ENCODE measurements at regions not wholly inside any gene's neighbourhood (a gene's known extent, or its start where the extent isn't known, plus 50 kb on each side); places are given as distances from the start of the nearest gene placed in this dataset.
"Not testable (repeated sequence)": the region's sequence is repeated elsewhere in the genome, so short reads cannot be mapped to it uniquely, and the experiment has no call there.

- H3K4me3 ChIP-seq, result no peak overlapping the region
Measured at GRCh38 chrX:15017491-15017890, 144.3 kb downstream of the MOSPD2 start.

GRCh38 chrX:15016051-15016450 is 142.8 kb downstream of the MOSPD2 start:
- no peaks in the 10 kb centered on the region for H3K9me3 ChIP-seq
- no peak for DNase-seq (ENCODE audit: low spot score in 2 of 2)
- TF ChIP-seq EP300 (IDR thresholded peaks at IDR 0.05), result no peak
- no peak for TF ChIP-seq CTCF (IDR thresholded peaks at IDR 0.05)
- TF ChIP-seq POLR2A (IDR thresholded peaks at IDR 0.05), result no peak
- H3K4me3 ChIP-seq, result no peak overlapping the region
- no peak overlapping the region for H3K27ac ChIP-seq
- no peaks in the 10 kb centered on the region for H3K27me3 ChIP-seq
- no peaks in the 10 kb centered on the region for H3K36me3 ChIP-seq
- no peaks in the 10 kb centered on the region for H3K4me1 ChIP-seq
- 61 to 89% methylated on average over 1 of the region's 1 CpG for WGBS, 2 donors

More at GRCh38 chrX:15017491-15017890, 144.3 kb downstream of the MOSPD2 start:
- Histone ChIP-seq H3K27ac (no peak overlapping the region), H3K36me3 (no peaks in the 10 kb centered on the region), H3K27me3 (no peaks in the 10 kb centered on the region), H3K9me3 (no peaks in the 10 kb centered on the region), H3K4me1 (no peaks in the 10 kb centered on the region)
- no peak for DNase-seq (ENCODE audit: low spot score in 2 of 2)
- 68 to 71% methylated on average over 3 of the region's 3 CpGs for WGBS, 2 donors
- TF ChIP-seq EP300 (IDR thresholded peaks at IDR 0.05), result no peak
- no peak for TF ChIP-seq POLR2A (IDR thresholded peaks at IDR 0.05)
- no peak for TF ChIP-seq CTCF (IDR thresholded peaks at IDR 0.05)

GRCh38 chrX:15014281-15014680 is 141.1 kb downstream of the MOSPD2 start:
- Histone ChIP-seq H3K36me3 (no peaks in the 10 kb centered on the region), H3K4me3 (no peak overlapping the region), H3K27ac (no peak overlapping the region), H3K9me3 (no peaks in the 10 kb centered on the region), H3K27me3 (no peaks in the 10 kb centered on the region), H3K4me1 (no peaks in the 10 kb centered on the region)
- no peak for DNase-seq (ENCODE audit: low spot score in 2 of 2)
- TF ChIP-seq EP300 (IDR thresholded peaks at IDR 0.05) (no peak), CTCF (IDR thresholded peaks at IDR 0.05) (no peak), POLR2A (IDR thresholded peaks at IDR 0.05) (no peak)
- WGBS, 2 donors, result 35 to 58% methylated on average over 2 of the region's 2 CpGs

GRCh38 chrX:15013461-15013860 is 140.2 kb downstream of the MOSPD2 start:
- H3K9me3 ChIP-seq, result no peaks in the 10 kb centered on the region
- H3K36me3 ChIP-seq, result no peaks in the 10 kb centered on the region
- 25 to 41% methylated on average over 1 of the region's 1 CpG for WGBS, 2 donors
- no peaks in the 10 kb centered on the region for H3K4me1 ChIP-seq
- H3K4me3 ChIP-seq, result no peak overlapping the region
- H3K27me3 ChIP-seq, result peaks cover 0 to 5% of the 10 kb centered on the region in 2 donors
- no peak for DNase-seq (ENCODE audit: low spot score in 2 of 2)
- no peak overlapping the region for H3K27ac ChIP-seq
- TF ChIP-seq EP300 (IDR thresholded peaks at IDR 0.05) (no peak), POLR2A (IDR thresholded peaks at IDR 0.05) (no peak), CTCF (IDR thresholded peaks at IDR 0.05) (no peak)

- 45 to 46% methylated on average over 2 of the region's 2 CpGs for WGBS, 2 donors
- TF ChIP-seq POLR2A (IDR thresholded peaks at IDR 0.05), result no peak
- TF ChIP-seq CTCF (IDR thresholded peaks at IDR 0.05), result no peak
- TF ChIP-seq EP300 (IDR thresholded peaks at IDR 0.05), result no peak
- Histone ChIP-seq H3K27me3 (peaks cover 0 to 5% of the 10 kb centered on the region in 2 donors), H3K9me3 (no peaks in the 10 kb centered on the region), H3K4me3 (no peak overlapping the region), H3K27ac (no peak overlapping the region), H3K4me1 (no peaks in the 10 kb centered on the region), H3K36me3 (no peaks in the 10 kb centered on the region)
- no peak for DNase-seq (ENCODE audit: low spot score in 2 of 2)
Measured at GRCh38 chrX:14997271-14997670, 124.0 kb downstream of the MOSPD2 start.

- DNase-seq (ENCODE audit: low spot score in 2 of 2); H3K36me3 ChIP-seq: not testable (repeated sequence)
- WGBS, 2 donors, result 93 to 96% methylated on average over 5 of the region's 5 CpGs
Measured at GRCh38 chrX:14984425-14984824, 111.2 kb downstream of the MOSPD2 start.

More at GRCh38 chrX:14984425-14984824, 111.2 kb downstream of the MOSPD2 start:
- not testable (repeated sequence) for H3K4me1 ChIP-seq, H3K27me3 ChIP-seq, H3K4me3 ChIP-seq, H3K27ac ChIP-seq, H3K9me3 ChIP-seq
